IMR-90 (cell line): ENCODE measurements at regions not wholly inside any gene's neighbourhood (a gene's known extent, or its start where the extent isn't known, plus 50 kb on each side); places are given as distances from the start of the nearest gene placed in this dataset.

Source experiments
- ATAC-seq: fragments of 200-7000 bp; cut with Tn5 transposase; 2 replicates; pipeline ENCODE4 v1.9.1; 2020; ENCODE audit warnings: low read depth, mild to moderate bottlenecking, moderate library complexity
- BruUV-seq: library from RNA; stranded (reverse); fragments of 400-500 nt; replicated peaks from 2 replicates; lab custom pipeline; 2021; lab: Mats Ljungman, UMichigan
- CTCF ChIA-PET: fragments of 300-600 bp; formaldehyde crosslinking; extraction: SDS; loops from one replicate; lab custom pipeline; 2021; ENCODE audit warnings: antibody characterized with exemption; lab: Yijun Ruan, JAX
- POLR2A ChIA-PET: fragments of 300-600 bp; sonication (Branson Sonifier 250); formaldehyde crosslinking; loops from one replicate; lab custom pipeline; 2022; ENCODE audit warnings: antibody characterized with exemption; ENCODE audit not compliant: unreplicated experiment; lab: Charles Lee
- DNase-seq: peaks from one replicate; pipeline ENCODE4 v3.0.0; 2013
- H2AFZ ChIP-seq: replicated peaks from 2 replicates; pipeline ENCODE3; 2013; ENCODE audit warnings: low read length, mild to moderate bottlenecking; ENCODE audit not compliant: poor library complexity
- H2AK5ac ChIP-seq: 2 replicates; pipeline ENCODE4 v1.6.1; 2013; ENCODE audit warnings: low read depth, low read length, inconsistent platforms
- H2AK9ac ChIP-seq: replicated peaks from 2 replicates; pipeline ENCODE3; 2013; ENCODE audit warnings: mild to moderate bottlenecking, low read depth, low read length, moderate library complexity; ENCODE audit not compliant: poor library complexity
- H2BK120ac ChIP-seq: 2 replicates; pipeline ENCODE4 v1.6.1; 2013; ENCODE audit warnings: low read depth, low read length, inconsistent platforms
- H2BK15ac ChIP-seq: 3 replicates; pipeline ENCODE4 v1.6.1; 2013; ENCODE audit warnings: low read depth, low read length, inconsistent platforms
- H2BK20ac ChIP-seq: 2 replicates; pipeline ENCODE4 v1.6.1; 2013; ENCODE audit warnings: low read depth, mild to moderate bottlenecking, inconsistent platforms, low read length, moderate library complexity
- H2BK5ac ChIP-seq: 2 replicates; pipeline ENCODE4 v1.6.1; 2013; ENCODE audit warnings: mild to moderate bottlenecking, low read depth, low read length, inconsistent platforms; ENCODE audit not compliant: poor library complexity, severe bottlenecking
- H3K14ac ChIP-seq: replicated peaks from 2 replicates; pipeline ENCODE4 v1.6.1; 2013; ENCODE audit warnings: low read depth, low read length, inconsistent platforms
- H3K18ac ChIP-seq: 2 replicates; pipeline ENCODE4 v1.6.1; 2013; ENCODE audit warnings: low read depth, low read length, control low read depth
- H3K23ac ChIP-seq: 2 replicates; pipeline ENCODE4 v1.6.1; 2013; ENCODE audit warnings: low read depth, low read length, inconsistent platforms
- H3K27ac ChIP-seq: 2 replicates; pipeline ENCODE4 v1.5.1; 2013; ENCODE audit warnings: mild to moderate bottlenecking, control low read depth, low read length; ENCODE audit not compliant: insufficient read depth
- H3K27me3 ChIP-seq: 2 replicates; pipeline ENCODE4 v1.6.1; 2013; ENCODE audit warnings: low read length; ENCODE audit not compliant: control insufficient read depth, insufficient read depth
- H3K36me3 ChIP-seq: 2 replicates; pipeline ENCODE4 v1.6.1; 2013; ENCODE audit warnings: low read length, mixed read lengths; ENCODE audit not compliant: control insufficient read depth, insufficient read depth
- H3K4ac ChIP-seq: 2 replicates; pipeline ENCODE4 v1.6.1; 2013; ENCODE audit warnings: low read depth, low read length, inconsistent platforms
- H3K4me1 ChIP-seq: 2 replicates; pipeline ENCODE4 v1.6.1; 2013; ENCODE audit warnings: low read length, mixed read lengths; ENCODE audit not compliant: control insufficient read depth, insufficient read depth
- H3K4me2 ChIP-seq: 2 replicates; pipeline ENCODE4 v1.6.1; 2013; ENCODE audit warnings: low read depth, mild to moderate bottlenecking, control low read depth, low read length, moderate library complexity
- H3K4me3 ChIP-seq: 2 replicates; pipeline ENCODE4 v1.5.1; 2013; ENCODE audit warnings: low read depth, mild to moderate bottlenecking, control low read depth, low read length, moderate library complexity; ENCODE audit not compliant: insufficient read depth
- H3K56ac ChIP-seq: 2 replicates; pipeline ENCODE4 v1.6.1; 2013; ENCODE audit warnings: low read length, inconsistent platforms; ENCODE audit not compliant: insufficient read depth; ENCODE audit errors: extremely low read depth
- H3K79me1 ChIP-seq, 2 experiments: 2 replicates each; pipeline ENCODE4 v1.6.1; 2013; ENCODE audit warnings: low read length in 2 of 2, inconsistent platforms in 1 of 2, low read depth in 1 of 2
- H3K9ac ChIP-seq: 2 replicates; pipeline ENCODE4 v1.6.1; 2013; ENCODE audit warnings: low read depth, low read length, control low read depth
- H3K9me1 ChIP-seq: 2 replicates; pipeline ENCODE4 v1.6.1; 2013; ENCODE audit warnings: low read length, inconsistent platforms; ENCODE audit not compliant: insufficient read depth
- H3K9me3 ChIP-seq: 2 replicates; pipeline ENCODE4 v1.6.1; 2013; ENCODE audit warnings: low read length; ENCODE audit not compliant: control insufficient read depth, insufficient read depth
- H4K20me1 ChIP-seq: 2 replicates; pipeline ENCODE4 v1.6.1; 2013; ENCODE audit warnings: low read length, inconsistent platforms; ENCODE audit not compliant: insufficient read depth
- H4K5ac ChIP-seq: 2 replicates; pipeline ENCODE4 v1.6.1; 2013; ENCODE audit warnings: mild to moderate bottlenecking, low read depth, low read length, control low read depth
- H4K8ac ChIP-seq, 2 experiments: 2 replicates each; pipeline ENCODE4 v1.6.1; 2013; ENCODE audit warnings: low read depth in 2 of 2, low read length in 2 of 2, control low read depth in 1 of 2, inconsistent platforms in 1 of 2
- H4K91ac ChIP-seq: 2 replicates; pipeline ENCODE4 v1.6.1; 2013; ENCODE audit warnings: low read depth, low read length, inconsistent platforms; ENCODE audit not compliant: insufficient read depth
- BHLHE40 ChIP-seq: fragments of 150-350 bp; IDR thresholded peaks from 2 replicates; pipeline ENCODE4 v1.6.1; 2016; ENCODE audit warnings: mild to moderate bottlenecking, low read depth, low read length
- CEBPB ChIP-seq: IDR thresholded peaks from 2 replicates; pipeline ENCODE4 v1.6.1; 2012; ENCODE audit warnings: low read depth, low read length, improper control_type of control experiment
- CHD1 ChIP-seq: IDR thresholded peaks from 2 replicates; pipeline ENCODE4 v1.6.1; 2012; ENCODE audit warnings: low read depth, low read length, improper control_type of control experiment
- CTCF ChIP-seq: conservative IDR thresholded peaks from 2 replicates; pipeline ENCODE4 v1.5.1; 2012; ENCODE audit warnings: mild to moderate bottlenecking, low read depth, low read length, improper control_type of control experiment
- ELK1 ChIP-seq: fragments of 150-350 bp; IDR thresholded peaks from 2 replicates; pipeline ENCODE4 v1.6.1; 2016; ENCODE audit warnings: low read depth, mild to moderate bottlenecking, low read length, moderate library complexity, borderline replicate concordance
- FOS ChIP-seq: fragments of 150-350 bp; IDR thresholded peaks from 2 replicates; pipeline ENCODE4 v1.6.1; 2016; ENCODE audit warnings: low read depth, low read length
- MAFK ChIP-seq: IDR thresholded peaks from 2 replicates; pipeline ENCODE4 v1.6.1; 2012; ENCODE audit warnings: low read depth, low read length, improper control_type of control experiment
- MAZ ChIP-seq: IDR thresholded peaks from 2 replicates; pipeline ENCODE4 v1.6.1; 2012; ENCODE audit warnings: low read depth, mild to moderate bottlenecking, low read length, improper control_type of control experiment, moderate library complexity, borderline replicate concordance
- MXI1 ChIP-seq: IDR thresholded peaks from 2 replicates; pipeline ENCODE4 v1.6.1; 2012; ENCODE audit warnings: low read depth, mild to moderate bottlenecking, low read length, moderate library complexity, borderline replicate concordance
- NFE2L2 ChIP-seq: fragments of 150-350 bp; IDR thresholded peaks from 2 replicates; pipeline ENCODE4 v1.6.1; 2016; ENCODE audit warnings: low read depth, mild to moderate bottlenecking, low read length
- POLR2A ChIP-seq: IDR thresholded peaks from 2 replicates; pipeline ENCODE4 v1.6.1; 2012; ENCODE audit warnings: mild to moderate bottlenecking, low read depth, low read length
- RAD21 ChIP-seq: IDR thresholded peaks from 2 replicates; pipeline ENCODE4 v1.6.1; 2012; ENCODE audit warnings: low read length, improper control_type of control experiment
- RCOR1 ChIP-seq: IDR thresholded peaks from 2 replicates; pipeline ENCODE4 v1.6.1; 2012; ENCODE audit warnings: mild to moderate bottlenecking, low read length, improper control_type of control experiment; ENCODE audit not compliant: insufficient replicate concordance
- RFX5 ChIP-seq: IDR thresholded peaks from 2 replicates; pipeline ENCODE4 v1.8.0; 2012; ENCODE audit warnings: low read depth, mild to moderate bottlenecking, low read length, moderate library complexity
- SMC3 ChIP-seq: fragments of 150-350 bp; IDR thresholded peaks from 2 replicates; pipeline ENCODE4 v1.6.1; 2016; ENCODE audit warnings: low read depth, mild to moderate bottlenecking, antibody characterized with exemption, low read length, moderate library complexity
- USF2 ChIP-seq: fragments of 150-350 bp; IDR thresholded peaks from 2 replicates; pipeline ENCODE4 v1.6.1; 2017; ENCODE audit warnings: mild to moderate bottlenecking, antibody characterized with exemption, low read length, low read depth
- WGBS, 2 experiments: methylation state at CpG; one replicate each; pipeline versions ENCODE4 v1.1.5 to v1.1.7; 2013; ENCODE audit warnings: missing lambda C conversion rate in 2 of 2; ENCODE audit not compliant: insufficient read length in 1 of 2; ENCODE audit errors: extremely low coverage in 2 of 2; 5-methylcytosine and 5-hydroxymethylcytosine counted together
- dilution Hi-C: fragments of 300-500 bp; cut with HindIII; formaldehyde crosslinking; loops from one replicate; pipeline ENCODE4 v1.14.3; 2018; ENCODE audit warnings: low sequenced_read_pairs; ENCODE audit not compliant: unreplicated experiment
- in situ Hi-C: fragments of 300-500 bp; cut with MboI; formaldehyde crosslinking; loops from 3 replicates; pipeline ENCODE4 v1.14.3; 2019; ENCODE audit warnings: low sequenced_read_pairs, inconsistent platforms, mixed read lengths
- intact Hi-C: fragments of 100-400 bp; cut with micrococcal nuclease; formaldehyde crosslinking; loops from 2 replicates; pipeline ENCODE4 v1.10.0; 2022

- H3K14ac ChIP-seq: no peak overlapping the region
- no TSS peak for BruUV-seq
- no peak overlapping the region for H3K18ac ChIP-seq
- WGBS, 2 experiments: 83% methylated on average over 1 of the region's 1 CpG; no CpG with 5 or more reads in 1 of the 2 experiments
- ChIA-PET POLR2A (no interaction called here), CTCF (no interaction called here)
- no peak for TF ChIP-seq RFX5
- TF ChIP-seq POLR2A: no peak
- no peak for TF ChIP-seq SMC3
- TF ChIP-seq RAD21: no peak
- no peak for TF ChIP-seq FOS
- no peak for TF ChIP-seq MAFK
- no peak for TF ChIP-seq MAZ
- no peak for TF ChIP-seq CTCF
- TF ChIP-seq MXI1: no peak
- no peak for TF ChIP-seq RCOR1
- no peak for TF ChIP-seq CHD1
- TF ChIP-seq CEBPB: no peak
- TF ChIP-seq NFE2L2: no peak
- TF ChIP-seq USF2: no peak
- TF ChIP-seq ELK1: no peak
- TF ChIP-seq BHLHE40: no peak
- H2AK5ac ChIP-seq: no peak overlapping the region
- no peak overlapping the region for H3K9ac ChIP-seq
- H2BK120ac ChIP-seq: no peak overlapping the region
- H3K56ac ChIP-seq: no peak overlapping the region
- dilution Hi-C loops (no loop called here), intact Hi-C loops (no loop called here), in situ Hi-C loops (no loop called here)
- H3K4me3 ChIP-seq: no peak overlapping the region
- DNase-seq (no peak), ATAC-seq (no peak)
- H4K5ac ChIP-seq: no peak overlapping the region
- no peaks in the 10 kb centered on the region for H3K36me3 ChIP-seq
- H3K4ac ChIP-seq: no peak overlapping the region
- H2BK20ac ChIP-seq: no peak overlapping the region
- no peak overlapping the region for H2AFZ ChIP-seq
- H4K8ac ChIP-seq: no peak overlapping the region
- H3K4me1 ChIP-seq: no peaks in the 10 kb centered on the region
- H3K23ac ChIP-seq: no peak overlapping the region
- no peak overlapping the region for H3K4me2 ChIP-seq
- no peaks in the 10 kb centered on the region; the same call in 1 of the 2 replicates for H3K27me3 ChIP-seq
- no peak overlapping the region for H4K91ac ChIP-seq
- H2AK9ac ChIP-seq: no peak overlapping the region
- no peaks in the 10 kb centered on the region for H3K9me3 ChIP-seq
- no peaks in the 10 kb centered on the region for H3K9me1 ChIP-seq
- no peak overlapping the region for H2BK5ac ChIP-seq
- no peak overlapping the region for H3K27ac ChIP-seq
- no peak overlapping the region for H2BK15ac ChIP-seq
- H4K20me1 ChIP-seq: no peaks in the 10 kb centered on the region
- no peaks in the 10 kb centered on the region for H3K79me1 ChIP-seq
Observed at GRCh38 chr4:89619206-89619962, 217.6 kb downstream of the SNCA start.
